ENCODE measurements at regions not wholly inside any gene's neighbourhood (a gene's known extent, or its start where the extent isn't known, plus 50 kb on each side); places are given as distances from the start of the nearest gene placed in this dataset.

GRCh38 chr9:36742264-36742663 is 169.6 kb downstream of the MELK start:
- Mint-ChIP-seq H3K4me3 (no peak overlapping the region), H3K4me1 (peaks cover 10% of the 10 kb centered on the region), H3K27me3 (peaks cover 46% of the 10 kb centered on the region), H3K9me3 (ENCODE audit: insufficient read depth) (no peaks in the 10 kb centered on the region), H3K27ac (no peak overlapping the region)
- H3K4me3 ChIP-seq (ENCODE audit: control extremely low read depth in 1 of 5, extremely low read depth in 1 of 5, insufficient read depth in 1 of 5, low read depth in 2 of 5, low read length in 4 of 5): no peak overlapping the region
- H3K27ac ChIP-seq (ENCODE audit: low read length in 2 of 2): no peak overlapping the region
- peaks cover 10 to 13% of the 10 kb centered on the region in 2 donors for H3K4me1 ChIP-seq (ENCODE audit: control insufficient read depth in 2 of 2, insufficient read depth in 2 of 2, low read length in 2 of 2)
- ATAC-seq (ENCODE audit: low read depth) (no peak), DNase-seq (no peak)
- TF ChIP-seq EZH2 (IDR thresholded peaks at IDR 0.05; ENCODE audit: borderline replicate concordance, insufficient read depth, low read depth, low read length, poor library complexity, severe bottlenecking) (no peak), CTCF (IDR thresholded peaks at IDR 0.05) (no peak)
- no peak overlapping the region for H2AFZ ChIP-seq (ENCODE audit: insufficient read depth, low read depth, low read length, poor library complexity, severe bottlenecking)
- H3K79me2 ChIP-seq (ENCODE audit: control insufficient read depth, insufficient read depth, low read length): no peaks in the 10 kb centered on the region
- H3K27me3 ChIP-seq (replicated peaks in 1 of 4; ENCODE audit: control extremely low read depth in 1 of 4, control insufficient read depth in 3 of 4, insufficient read depth in 4 of 4, low read length in 3 of 4): peaks cover 0 to 39% (median 19%) of the 10 kb centered on the region in 4 experiments
- no peak overlapping the region for H3K9ac ChIP-seq (ENCODE audit: low read length)
- intact Hi-C loops (cut with micrococcal nuclease): no loop called here
- no peak overlapping the region for H3K4me2 ChIP-seq (replicated peaks; ENCODE audit: low read depth, low read length, poor library complexity, severe bottlenecking)
- ChIA-PET POLR2A (no interaction called here), CTCF (no interaction called here)
- H3K9me3 ChIP-seq (ENCODE audit: control extremely low read depth in 1 of 3, control insufficient read depth in 2 of 3, insufficient read depth in 1 of 3, low read length in 2 of 3): no peaks in the 10 kb centered on the region
- no peaks in the 10 kb centered on the region for H3K36me3 ChIP-seq (replicated peaks in 1 of 2; ENCODE audit: control extremely low read depth in 1 of 2, control insufficient read depth in 1 of 2, extremely low read depth in 1 of 2, insufficient read depth in 2 of 2, low read length in 1 of 2)
- H4K20me1 ChIP-seq (ENCODE audit: control insufficient read depth, insufficient read depth, low read length, poor library complexity, severe bottlenecking): no peaks in the 10 kb centered on the region
- WGBS (ENCODE audit: insufficient coverage): 80% methylated on average over 2 of the region's 5 CpGs

GRCh38 chr9:36744678-36745077 is 172.0 kb downstream of the MELK start:
- Mint-ChIP-seq H3K27me3 (peaks cover 52% of the 10 kb centered on the region), H3K4me1 (peaks cover 10% of the 10 kb centered on the region), H3K4me3 (no peak overlapping the region), H3K9me3 (ENCODE audit: insufficient read depth) (no peaks in the 10 kb centered on the region), H3K27ac (no peak overlapping the region)
- H3K9ac ChIP-seq (ENCODE audit: low read length): no peak overlapping the region
- no peak overlapping the region for H2AFZ ChIP-seq (ENCODE audit: insufficient read depth, low read depth, low read length, poor library complexity, severe bottlenecking)
- TF ChIP-seq EZH2 (IDR thresholded peaks at IDR 0.05; ENCODE audit: borderline replicate concordance, insufficient read depth, low read depth, low read length, poor library complexity, severe bottlenecking): no peak
- TF ChIP-seq CTCF (IDR thresholded peaks at IDR 0.05): no peak
- ATAC-seq (ENCODE audit: low read depth): no peak
- intact Hi-C loops (cut with micrococcal nuclease): no loop called here
- H3K36me3 ChIP-seq (replicated peaks in 1 of 2; ENCODE audit: control extremely low read depth in 1 of 2, control insufficient read depth in 1 of 2, extremely low read depth in 1 of 2, insufficient read depth in 2 of 2, low read length in 1 of 2): no peaks in the 10 kb centered on the region
- ChIA-PET POLR2A (no interaction called here), CTCF (interaction anchor here (0.6 kb wide), 1 partner anchor 16 kb away, joined by 3 read pairs; no protein-coding TSS in a partner anchor)
- 60% methylated on average over 1 of the region's 3 CpGs for WGBS (ENCODE audit: insufficient coverage)
- no peak overlapping the region for H3K4me2 ChIP-seq (replicated peaks; ENCODE audit: low read depth, low read length, poor library complexity, severe bottlenecking)
- no peak overlapping the region for H3K27ac ChIP-seq (ENCODE audit: low read length in 2 of 2)
- no peak for DNase-seq
- no peaks in the 10 kb centered on the region for H4K20me1 ChIP-seq (ENCODE audit: control insufficient read depth, insufficient read depth, low read length, poor library complexity, severe bottlenecking)
- no peak overlapping the region for H3K4me3 ChIP-seq (ENCODE audit: control extremely low read depth in 1 of 5, extremely low read depth in 1 of 5, insufficient read depth in 1 of 5, low read depth in 2 of 5, low read length in 4 of 5)
- H3K9me3 ChIP-seq (ENCODE audit: control extremely low read depth in 1 of 3, control insufficient read depth in 2 of 3, insufficient read depth in 1 of 3, low read length in 2 of 3): peaks cover 0 to 2% (median 0%) of the 10 kb centered on the region in 3 donors
- no peaks in the 10 kb centered on the region for H3K79me2 ChIP-seq (ENCODE audit: control insufficient read depth, insufficient read depth, low read length)
- peaks cover 7 to 9% of the 10 kb centered on the region in 2 donors for H3K4me1 ChIP-seq (ENCODE audit: control insufficient read depth in 2 of 2, insufficient read depth in 2 of 2, low read length in 2 of 2)
- H3K27me3 ChIP-seq (replicated peaks in 1 of 4; ENCODE audit: control extremely low read depth in 1 of 4, control insufficient read depth in 3 of 4, insufficient read depth in 4 of 4, low read length in 3 of 4): peaks cover 0 to 45% (median 25%) of the 10 kb centered on the region in 4 experiments
